OCI-LY3 (cell line): ENCODE measurements at regions not wholly inside any gene's neighbourhood (a gene's known extent, or its start where the extent isn't known, plus 50 kb on each side); places are given as distances from the start of the nearest gene placed in this dataset.

Experiments
- H2AFZ ChIP-seq: fragments of 200-600, 300-600 bp; shearing (Covaris generic); 2 replicates; pipeline ENCODE4 v1.6.0; 2014; ENCODE audit warnings: antibody characterized with exemption, low read depth, low read length
- H3K27ac ChIP-seq: fragments of 200-600, 300-600 bp; sonication (generic); 2 replicates; pipeline ENCODE4 v1.5.1; 2014; ENCODE audit warnings: mild to moderate bottlenecking, low read length, moderate library complexity, mixed read lengths
- H3K27me3 ChIP-seq: fragments of 200-600, 300-600 bp; sonication (generic); 2 replicates; pipeline ENCODE4 v1.6.1; 2014; ENCODE audit warnings: low read depth, low read length, mixed read lengths
- H3K36me3 ChIP-seq: fragments of 200-600, 300-600 bp; sonication (generic); replicated peaks from 2 replicates; pipeline ENCODE3; 2014; ENCODE audit warnings: low read depth, low read length, mixed read lengths
- H3K4me1 ChIP-seq: fragments of 300-600, 200-600 bp; sonication (generic); 2 replicates; pipeline ENCODE4 v1.6.1; 2014; ENCODE audit warnings: low read length, mixed read lengths
- H3K4me2 ChIP-seq: fragments of 200-600, 300-600 bp; sonication (generic); 2 replicates; pipeline ENCODE4 v1.6.1; 2014; ENCODE audit warnings: low read length, mixed read lengths
- H3K4me3 ChIP-seq: fragments of 300-600, 200-600 bp; sonication (generic); 2 replicates; pipeline ENCODE4 v1.5.1; 2014; ENCODE audit warnings: antibody characterized with exemption, mild to moderate bottlenecking, low read length, moderate library complexity
- H3K79me2 ChIP-seq: fragments of 300-600, 200-600 bp; shearing (Covaris generic); 2 replicates; pipeline ENCODE4 v1.6.1; 2014; ENCODE audit warnings: mild to moderate bottlenecking, low read length, mixed read lengths
- H3K9ac ChIP-seq: fragments of 300-600, 200-600 bp; shearing (Covaris generic); 2 replicates; pipeline ENCODE4 v1.6.0; 2014; ENCODE audit warnings: mild to moderate bottlenecking, low read length, moderate library complexity
- H3K9me3 ChIP-seq: fragments of 200-600, 300-600 bp; shearing (Covaris generic); 2 replicates; pipeline ENCODE4 v1.6.1; 2014; ENCODE audit warnings: low read length, mixed read lengths; ENCODE audit not compliant: insufficient read depth
- H4K20me1 ChIP-seq: fragments of 200-600, 300-600 bp; sonication (generic); 2 replicates; pipeline ENCODE4 v1.6.1; 2016; ENCODE audit warnings: low read length, mixed read lengths; ENCODE audit not compliant: insufficient read depth
- CTCF ChIP-seq: fragments of 200-600, 300-600 bp; sonication (generic); IDR thresholded peaks from 2 replicates; pipeline ENCODE4 v1.5.1; 2014; ENCODE audit warnings: antibody characterized with exemption, low read length, low read depth
- EZH2phosphoT487 ChIP-seq: fragments of 200-600 bp; shearing (Covaris generic); IDR thresholded peaks from 2 replicates; pipeline ENCODE4 v1.6.1; 2018; ENCODE audit warnings: antibody characterized with exemption, mixed run types, low read depth

GRCh38 chr1:166703141-166703540 lies 136.1 kb upstream of the POGK start:
- Histone ChIP-seq H4K20me1 (no peaks in the 10 kb centered on the region), H2AFZ (no peak overlapping the region), H3K4me2 (no peak overlapping the region), H3K9me3 (no peaks in the 10 kb centered on the region), H3K36me3 (no peaks in the 10 kb centered on the region), H3K27ac (no peak overlapping the region), H3K27me3 (peaks cover 31% of the 10 kb centered on the region), H3K9ac (no peak overlapping the region), H3K79me2 (no peaks in the 10 kb centered on the region), H3K4me3 (no peak overlapping the region), H3K4me1 (no peaks in the 10 kb centered on the region)
- TF ChIP-seq EZH2phosphoT487 (no peak), CTCF (no peak)

- peaks cover 29% of the 10 kb centered on the region for H3K27me3 ChIP-seq
Observed at GRCh38 chr1:166703726-166704462, 135.4 kb upstream of the POGK start.

GRCh38 chr1:166705376-166706289 lies 133.6 kb upstream of the POGK start:
- H3K4me3 ChIP-seq: no peak overlapping the region
- H3K36me3 ChIP-seq: no peaks in the 10 kb centered on the region
- H3K4me1 ChIP-seq: no peaks in the 10 kb centered on the region
- no peaks in the 10 kb centered on the region for H4K20me1 ChIP-seq
- no peak for TF ChIP-seq CTCF
- no peak for TF ChIP-seq EZH2phosphoT487
- peaks cover 16% of the 10 kb centered on the region for H3K27me3 ChIP-seq
- H3K79me2 ChIP-seq: no peaks in the 10 kb centered on the region
- H3K4me2 ChIP-seq: no peak overlapping the region
- H3K9me3 ChIP-seq: no peaks in the 10 kb centered on the region
- no peak overlapping the region for H3K27ac ChIP-seq
- H3K9ac ChIP-seq: no peak overlapping the region
- H2AFZ ChIP-seq: no peak overlapping the region

More at GRCh38 chr1:166703726-166704462, 135.4 kb upstream of the POGK start:
- no peaks in the 10 kb centered on the region for H4K20me1 ChIP-seq
- H3K4me1 ChIP-seq: no peaks in the 10 kb centered on the region
- no peaks in the 10 kb centered on the region for H3K36me3 ChIP-seq
- H3K27ac ChIP-seq: no peak overlapping the region
- no peak overlapping the region for H3K9ac ChIP-seq
- no peaks in the 10 kb centered on the region for H3K79me2 ChIP-seq
- TF ChIP-seq CTCF: no peak
- H3K9me3 ChIP-seq: no peaks in the 10 kb centered on the region
- no peak overlapping the region for H2AFZ ChIP-seq
- H3K4me2 ChIP-seq: no peak overlapping the region
- no peak overlapping the region for H3K4me3 ChIP-seq

- peaks cover 4% of the 10 kb centered on the region; the same call in 1 of the 2 replicates for H3K9me3 ChIP-seq
- no peaks in the 10 kb centered on the region for H4K20me1 ChIP-seq
- no peak overlapping the region for H2AFZ ChIP-seq
- no peak overlapping the region for H3K4me3 ChIP-seq
- no peak overlapping the region for H3K9ac ChIP-seq
- H3K36me3 ChIP-seq: no peaks in the 10 kb centered on the region
- H3K4me2 ChIP-seq: no peak overlapping the region
- H3K27ac ChIP-seq: no peak overlapping the region
- H3K79me2 ChIP-seq: no peaks in the 10 kb centered on the region
- no peaks in the 10 kb centered on the region for H3K4me1 ChIP-seq
- TF ChIP-seq CTCF: no peak
- no peak for TF ChIP-seq EZH2phosphoT487
- H3K27me3 ChIP-seq: peaks cover 6% of the 10 kb centered on the region; the same call in 1 of the 2 replicates
Observed at GRCh38 chr1:166716620-166717019, 122.7 kb upstream of the POGK start.
